ENCODE measurements at regions not wholly inside any gene's neighbourhood (a gene's known extent, or its start where the extent isn't known, plus 50 kb on each side); places are given as distances from the start of the nearest gene placed in this dataset.

- ChIA-PET SMC1A (ENCODE audit: uncharacterized antibody, unreplicated experiment) (no interaction called here), RAD21 (ENCODE audit: unreplicated experiment) (no interaction called here), CTCF (no interaction called here), POLR2A (no interaction called here)
- Histone ChIP-seq H3K27ac (ENCODE audit: control insufficient read depth, insufficient read depth) (no peak overlapping the region), H3K9me3 (replicated peaks; ENCODE audit: control insufficient read depth, insufficient read depth, low read length) (no peaks in the 10 kb centered on the region), H3K36me3 (ENCODE audit: control insufficient read depth in 2 of 2, insufficient read depth in 2 of 2, low read length in 1 of 2) (no peaks in the 10 kb centered on the region), H3K4me1 (ENCODE audit: control insufficient read depth, insufficient read depth, low read length) (no peaks in the 10 kb centered on the region), H4K20me1 (ENCODE audit: control insufficient read depth, insufficient read depth) (no peaks in the 10 kb centered on the region), H3K79me2 (ENCODE audit: control insufficient read depth, insufficient read depth, low read length) (no peaks in the 10 kb centered on the region), H3K4me2 (ENCODE audit: control insufficient read depth, insufficient read depth) (no peak overlapping the region), H3K9ac (ENCODE audit: control insufficient read depth, insufficient read depth, low read length) (no peak overlapping the region), H2AFZ (ENCODE audit: control insufficient read depth, low read depth, low read length) (no peak overlapping the region), H3K4me3 (no peak overlapping the region), H3K27me3 (replicated peaks in 1 of 2; ENCODE audit: control insufficient read depth in 2 of 2, insufficient read depth in 2 of 2, low read length in 1 of 2) (no peaks in the 10 kb centered on the region)
- 21% methylated on average over 2 of the region's 2 CpGs for WGBS (ENCODE audit: insufficient coverage, insufficient replicate concordance, low lambda C conversion rate, missing lambda C conversion rate)
- no TSS peak for BruUV-seq (replicated peaks)
- DNase-seq (ENCODE audit: low read depth, low spot score), result no peak
- TF ChIP-seq CHD1 (IDR thresholded peaks at IDR 0.05; ENCODE audit: low read depth, low read length) (no peak), TBL1XR1 (IDR thresholded peaks at IDR 0.05; ENCODE audit: low read depth, low read length) (no peak), YY1 (IDR thresholded peaks at IDR 0.05; ENCODE audit: low read depth, low read length) (no peak), POLR2A (IDR thresholded peaks at IDR 0.05; ENCODE audit: low read depth, low read length) (no peak), E4F1 (IDR thresholded peaks at IDR 0.05; ENCODE audit: borderline replicate concordance, partially characterized antibody) (no peak), RFX5 (IDR thresholded peaks at IDR 0.05; ENCODE audit: low read depth, low read length) (no peak), ZNF592 (IDR thresholded peaks at IDR 0.05) (no peak), CUX1 (IDR thresholded peaks at IDR 0.05; ENCODE audit: insufficient replicate concordance, low read depth, low read length) (no peak), SUZ12 (IDR thresholded peaks at IDR 0.05; ENCODE audit: unreplicated experiment) (no peak)
- intact Hi-C loops (cut with micrococcal nuclease; ENCODE audit: unreplicated experiment) (no loop called here), in situ Hi-C loops (cut with MboI) (no loop called here)
- no peak for ATAC-seq
- no peak for FAIRE-seq
These were observed 800.0 kb downstream of the CDH11 start for GRCh38 chr16:64321881-64322280.
